PC-9 (cell line): ENCODE measurements at regions not wholly inside any gene's neighbourhood (a gene's known extent, or its start where the extent isn't known, plus 50 kb on each side); places are given as distances from the start of the nearest gene placed in this dataset.

Experiments used
- CTCF ChIP-seq: fragments of 200-600 bp; sonication (generic); conservative IDR thresholded peaks from 2 replicates; pipeline ENCODE4 v1.6.1; 2017; ENCODE audit warnings: mixed run types, antibody characterized with exemption, mild to moderate bottlenecking, moderate library complexity
- EZH2 ChIP-seq: fragments of 200-600 bp; sonication (generic); IDR thresholded peaks from 2 replicates; pipeline ENCODE4 v1.8.0; 2017; ENCODE audit warnings: antibody characterized with exemption, low read depth

GRCh38 chr1:219050086-219050821 is 123.4 kb upstream of the LYPLAL1 start:
- TF ChIP-seq CTCF (no peak), EZH2 (no peak)
